Karpas-422 (cell line): ENCODE measurements at regions not wholly inside any gene's neighbourhood (a gene's known extent, or its start where the extent isn't known, plus 50 kb on each side); places are given as distances from the start of the nearest gene placed in this dataset.
"Not testable (repeated sequence)": the region's sequence is repeated elsewhere in the genome, so short reads cannot be mapped to it uniquely, and the experiment has no call there.

Experiments used
- DNase-seq: peaks from one replicate; pipeline ENCODE4 v3.0.0-alpha.2; 2015
- H2AFZ ChIP-seq: fragments of 200-600 bp; sonication (generic); 2 replicates; pipeline ENCODE4 v1.6.1; 2014; ENCODE audit warnings: antibody characterized with exemption, low read length, mixed read lengths
- H3K27ac ChIP-seq: fragments of 200-600 bp; sonication (generic); 2 replicates; pipeline ENCODE4 v1.5.1; 2014; ENCODE audit warnings: mild to moderate bottlenecking, low read length, moderate library complexity
- H3K27me3 ChIP-seq: fragments of 200-600 bp; sonication (generic); 2 replicates; pipeline ENCODE4 v1.6.1; 2014; ENCODE audit warnings: low read length, mixed read lengths
- H3K36me3 ChIP-seq: fragments of 200-600 bp; sonication (generic); 2 replicates; pipeline ENCODE4 v1.6.1; 2014; ENCODE audit warnings: low read length, mixed read lengths; ENCODE audit not compliant: insufficient read depth
- H3K4me1 ChIP-seq: fragments of 200-600 bp; sonication (generic); 2 replicates; pipeline ENCODE4 v1.6.1; 2014; ENCODE audit warnings: mild to moderate bottlenecking, low read length, mixed read lengths
- H3K4me2 ChIP-seq: fragments of 200-600 bp; sonication (generic); 2 replicates; pipeline ENCODE4 v1.6.1; 2014; ENCODE audit warnings: low read length, low read depth, mild to moderate bottlenecking; ENCODE audit not compliant: poor library complexity, severe bottlenecking
- H3K4me3 ChIP-seq: fragments of 200-600 bp; sonication (generic); 2 replicates; pipeline ENCODE4 v1.5.1; 2014; ENCODE audit warnings: mild to moderate bottlenecking, antibody characterized with exemption, low read length, mixed read lengths
- H3K79me2 ChIP-seq: fragments of 200-600 bp; sonication (generic); 2 replicates; pipeline ENCODE4 v1.6.1; 2014; ENCODE audit warnings: mild to moderate bottlenecking, low read length, mixed read lengths
- H3K9ac ChIP-seq: fragments of 200-600 bp; sonication (generic); 2 replicates; pipeline ENCODE4 v1.6.0; 2014; ENCODE audit warnings: low read length
- H3K9me2 ChIP-seq: fragments of 200-600 bp; sonication (generic), shearing (Covaris generic); replicated peaks from 2 replicates; pipeline ENCODE4 v1.6.0; 2014; ENCODE audit warnings: mild to moderate bottlenecking, low read length, moderate library complexity; ENCODE audit not compliant: insufficient read depth
- H3K9me3 ChIP-seq: fragments of 300-700, 200-600 bp; sonication (generic); 2 replicates; pipeline ENCODE4 v1.6.1; 2014; ENCODE audit warnings: low read length, mixed read lengths
- H4K20me1 ChIP-seq: fragments of 200-600 bp; sonication (generic); 2 replicates; pipeline ENCODE4 v1.6.1; 2014; ENCODE audit warnings: mild to moderate bottlenecking, antibody characterized with exemption, low read length, low read depth; ENCODE audit not compliant: insufficient read depth

- H3K4me2 ChIP-seq: no peak overlapping the region
- no peak overlapping the region for H3K27ac ChIP-seq
- H3K27me3 ChIP-seq: no peaks in the 10 kb centered on the region
- no peaks in the 10 kb centered on the region for H3K79me2 ChIP-seq
- no peak overlapping the region for H3K4me3 ChIP-seq
- no peaks in the 10 kb centered on the region for H3K4me1 ChIP-seq
- DNase-seq: no peak
- H3K9ac ChIP-seq: no peak overlapping the region
- no peaks in the 10 kb centered on the region for H3K9me2 ChIP-seq
- H3K9me3 ChIP-seq: no peaks in the 10 kb centered on the region
- no peaks in the 10 kb centered on the region for H4K20me1 ChIP-seq
- no peaks in the 10 kb centered on the region for H3K36me3 ChIP-seq
- H2AFZ ChIP-seq: no peak overlapping the region
Observed at GRCh38 chr11:29231991-29232390, 784.8 kb downstream of the KCNA4 start.

- Histone ChIP-seq H3K4me2 (no peak overlapping the region), H3K9ac (no peak overlapping the region), H3K27me3 (no peaks in the 10 kb centered on the region), H3K36me3 (no peaks in the 10 kb centered on the region), H3K79me2 (no peaks in the 10 kb centered on the region), H4K20me1 (no peaks in the 10 kb centered on the region), H2AFZ (no peak overlapping the region), H3K9me3 (no peaks in the 10 kb centered on the region), H3K4me1 (no peaks in the 10 kb centered on the region), H3K27ac (no peak overlapping the region), H3K9me2 (no peaks in the 10 kb centered on the region), H3K4me3 (no peak overlapping the region)
- no peak for DNase-seq
Observed at GRCh38 chr11:29231586-29231985, 785.2 kb downstream of the KCNA4 start.

DNA sequence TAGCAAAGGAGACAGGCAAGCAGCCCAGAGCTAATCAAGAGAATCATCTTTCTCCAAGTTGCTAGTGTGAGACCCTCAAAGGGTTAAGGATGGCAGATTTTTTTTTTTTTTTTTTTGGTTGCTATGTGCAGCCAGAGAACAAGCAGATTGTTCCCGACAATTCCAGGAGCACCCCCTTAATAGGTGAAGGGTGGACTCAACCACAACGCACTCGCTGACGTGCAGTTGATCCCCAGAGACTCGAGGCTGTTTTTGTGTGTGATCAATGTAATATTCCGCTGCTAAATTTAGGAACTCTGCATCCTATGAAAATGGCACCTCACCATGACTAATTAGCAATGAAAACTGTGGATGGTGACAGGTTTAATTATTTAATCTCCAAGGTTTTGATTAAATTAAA is 789.0 kb downstream of the KCNA4 start:
- Histone ChIP-seq H4K20me1 (no peaks in the 10 kb centered on the region), H3K27ac (no peak overlapping the region), H3K36me3 (no peaks in the 10 kb centered on the region), H3K79me2 (no peaks in the 10 kb centered on the region), H3K4me2 (no peak overlapping the region), H3K4me3 (no peak overlapping the region), H3K9ac (no peak overlapping the region), H3K4me1 (no peaks in the 10 kb centered on the region), H3K9me3 (no peaks in the 10 kb centered on the region), H3K27me3 (no peaks in the 10 kb centered on the region), H2AFZ (no peak overlapping the region), H3K9me2 (no peaks in the 10 kb centered on the region)
- DNase-seq: no peak

DNA sequence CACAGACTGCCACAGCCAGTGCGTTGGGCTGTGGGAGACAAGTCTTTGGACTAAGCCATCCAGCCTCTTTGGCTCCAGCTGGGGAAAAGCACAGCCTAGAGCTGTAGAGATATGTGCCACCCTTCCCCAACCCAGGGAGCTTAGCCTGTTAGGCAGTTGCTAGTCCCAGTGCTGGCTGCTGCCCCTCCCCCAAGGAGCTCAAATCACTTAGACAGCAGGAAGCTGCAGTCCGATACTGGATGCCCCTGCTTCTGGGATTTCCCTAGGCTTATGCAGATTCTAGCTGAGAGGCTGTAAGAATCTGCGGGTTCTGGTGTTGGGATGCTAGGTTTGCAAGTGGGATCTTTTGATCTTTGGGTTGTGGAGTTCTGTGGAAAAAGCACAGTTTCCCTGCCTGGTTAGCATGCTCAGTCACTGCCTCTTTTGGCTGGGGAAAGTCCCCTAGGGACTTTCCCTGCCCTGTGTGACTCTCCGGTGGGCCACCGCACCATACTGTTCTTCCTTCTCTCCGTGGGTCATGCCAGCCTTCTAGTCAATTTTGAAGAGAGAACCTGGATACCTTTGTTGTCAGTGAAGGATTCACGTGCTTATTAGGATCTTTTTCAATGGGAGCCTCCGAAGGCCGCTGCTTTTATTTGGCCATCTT is 792.0 kb downstream of the KCNA4 start:
- Histone ChIP-seq H3K4me1 (no peaks in the 10 kb centered on the region), H3K9me2 (no peaks in the 10 kb centered on the region), H4K20me1 (no peaks in the 10 kb centered on the region), H3K4me3 (no peak overlapping the region), H3K4me2 (no peak overlapping the region), H3K36me3 (no peaks in the 10 kb centered on the region), H3K9ac (no peak overlapping the region), H3K79me2 (no peaks in the 10 kb centered on the region), H3K9me3 (no peaks in the 10 kb centered on the region), H3K27ac (no peak overlapping the region), H3K27me3 (no peaks in the 10 kb centered on the region), H2AFZ (no peak overlapping the region)
- no peak for DNase-seq

- H3K27ac ChIP-seq, H3K27me3 ChIP-seq, H3K9me2 ChIP-seq, H3K79me2 ChIP-seq, DNase-seq, H3K36me3 ChIP-seq, H3K4me1 ChIP-seq, H2AFZ ChIP-seq, H4K20me1 ChIP-seq, H3K4me2 ChIP-seq, H3K4me3 ChIP-seq, H3K9ac ChIP-seq, H3K9me3 ChIP-seq: not testable (repeated sequence)
Observed at GRCh38 chr11:29219531-29219930, 797.3 kb downstream of the KCNA4 start.

GRCh38 chr11:29217901-29218300 is 798.9 kb downstream of the KCNA4 start:
- Histone ChIP-seq H3K27ac (no peak overlapping the region), H3K36me3 (no peaks in the 10 kb centered on the region), H3K4me1 (no peaks in the 10 kb centered on the region), H3K9me2 (no peaks in the 10 kb centered on the region), H3K27me3 (no peaks in the 10 kb centered on the region), H3K9me3 (no peaks in the 10 kb centered on the region), H3K79me2 (no peaks in the 10 kb centered on the region), H3K9ac (no peak overlapping the region), H3K4me2 (no peak overlapping the region), H2AFZ (no peak overlapping the region), H4K20me1 (no peaks in the 10 kb centered on the region), H3K4me3 (no peak overlapping the region)
- no peak for DNase-seq

- Histone ChIP-seq H3K9ac (no peak overlapping the region), H2AFZ (no peak overlapping the region), H3K4me2 (no peak overlapping the region), H3K27ac (no peak overlapping the region), H3K36me3 (no peaks in the 10 kb centered on the region), H3K9me2 (no peaks in the 10 kb centered on the region), H3K9me3 (no peaks in the 10 kb centered on the region), H3K27me3 (no peaks in the 10 kb centered on the region), H4K20me1 (no peaks in the 10 kb centered on the region), H3K4me1 (no peaks in the 10 kb centered on the region), H3K4me3 (no peak overlapping the region), H3K79me2 (no peaks in the 10 kb centered on the region)
- DNase-seq: no peak
Observed at GRCh38 chr11:29214833-29215232, 802.0 kb downstream of the KCNA4 start.

DNA sequence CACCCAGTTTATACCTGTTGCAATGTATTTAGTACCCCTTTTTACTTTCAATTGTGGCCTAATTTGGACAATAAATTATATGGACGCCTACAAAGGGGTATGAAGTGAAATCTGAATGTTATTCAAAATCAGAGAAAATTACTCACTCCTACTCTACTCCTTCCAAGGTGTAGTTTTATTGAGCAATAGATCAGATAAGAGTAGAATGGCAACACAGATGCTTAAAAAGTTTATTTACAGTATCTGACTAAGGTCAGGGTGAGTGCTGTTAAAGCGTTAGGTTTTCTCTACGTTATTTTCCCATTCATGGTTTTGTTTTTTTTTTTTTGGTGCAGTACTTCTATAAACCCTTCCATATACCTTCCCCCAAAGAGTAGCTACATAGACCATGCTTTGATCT is 805.6 kb downstream of the KCNA4 start:
- no peak for DNase-seq
- H3K27me3 ChIP-seq: no peaks in the 10 kb centered on the region
- H2AFZ ChIP-seq: no peak overlapping the region
- no peaks in the 10 kb centered on the region for H4K20me1 ChIP-seq
- no peaks in the 10 kb centered on the region for H3K4me1 ChIP-seq
- H3K79me2 ChIP-seq: no peaks in the 10 kb centered on the region
- no peak overlapping the region for H3K9ac ChIP-seq
- no peaks in the 10 kb centered on the region for H3K36me3 ChIP-seq
- H3K4me3 ChIP-seq: no peak overlapping the region
- H3K9me3 ChIP-seq: no peaks in the 10 kb centered on the region
- H3K4me2 ChIP-seq: no peak overlapping the region
- H3K9me2 ChIP-seq: no peaks in the 10 kb centered on the region
- H3K27ac ChIP-seq: no peak overlapping the region

DNA sequence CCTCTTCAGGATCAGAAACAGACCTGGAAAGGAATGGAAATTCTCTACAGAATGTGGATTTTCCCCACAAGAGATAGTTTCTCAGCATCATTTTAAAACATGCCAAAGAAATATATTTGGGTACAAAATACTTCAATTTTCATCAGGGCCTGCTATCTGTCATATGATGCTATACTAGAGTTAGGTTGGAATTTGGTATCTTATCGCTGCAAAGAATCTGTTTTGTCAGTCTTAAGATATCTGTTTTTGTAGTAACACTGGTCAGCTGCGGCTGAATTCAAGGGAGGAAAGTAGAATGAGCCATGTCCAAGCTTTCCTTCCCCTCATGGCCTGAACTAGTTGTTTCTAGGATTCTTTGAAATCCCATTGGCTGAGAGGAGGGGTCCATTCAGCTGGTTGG is 806.4 kb downstream of the KCNA4 start:
- Histone ChIP-seq H2AFZ (no peak overlapping the region), H3K9me2 (no peaks in the 10 kb centered on the region), H3K36me3 (no peaks in the 10 kb centered on the region), H3K4me2 (no peak overlapping the region), H4K20me1 (no peaks in the 10 kb centered on the region), H3K9ac (no peak overlapping the region), H3K79me2 (no peaks in the 10 kb centered on the region), H3K27ac (no peak overlapping the region), H3K9me3 (no peaks in the 10 kb centered on the region), H3K4me3 (no peak overlapping the region), H3K4me1 (no peaks in the 10 kb centered on the region), H3K27me3 (no peaks in the 10 kb centered on the region)
- DNase-seq: no peak
